ENCODE measurements at regions not wholly inside any gene's neighbourhood (a gene's known extent, or its start where the extent isn't known, plus 50 kb on each side); places are given as distances from the start of the nearest gene placed in this dataset.
A peak's percentile ranks its signal among the peaks of the same experiment; 100 is the strongest.

GRCh38 chr16:5366126-5366525, 268.5 kb upstream of the EEF2KMT start:
- ChIA-PET POLR2A (no interaction called here), CTCF (no interaction called here)

GRCh38 chr16:5364186-5364585, 266.6 kb upstream of the EEF2KMT start:
- Histone ChIP-seq H3K4me1 (ENCODE audit: control insufficient read depth, insufficient read depth, low read length) (no peaks in the 10 kb centered on the region), H3K36me3 (ENCODE audit: control insufficient read depth in 2 of 2, insufficient read depth in 1 of 2, low read length in 2 of 2) (no peaks in the 10 kb centered on the region), H3K9me3 (ENCODE audit: control insufficient read depth, insufficient read depth, low read depth, low read length) (no peaks in the 10 kb centered on the region), H3K27ac (ENCODE audit: extremely low read depth, low read depth, low read length) (no peak overlapping the region), H3K4me3 (ENCODE audit: low read depth, low read length) (no peak overlapping the region)
- ChIA-PET POLR2A (no interaction called here), CTCF (no interaction called here)
- TF ChIP-seq ZBTB48 (tag by site-specific recombination; IDR thresholded peaks at IDR 0.05) (no peak), ZNF513 (tag by site-specific recombination; IDR thresholded peaks at IDR 0.05) (no peak), ZNF830 (tag by site-specific recombination; IDR thresholded peaks at IDR 0.05; ENCODE audit: low read depth) (no peak)

More at GRCh38 chr16:5366126-5366525, 268.5 kb upstream of the EEF2KMT start:
- Histone ChIP-seq H3K9me3 (ENCODE audit: control insufficient read depth, insufficient read depth, low read depth, low read length) (no peaks in the 10 kb centered on the region), H3K27ac (ENCODE audit: extremely low read depth, low read depth, low read length) (no peak overlapping the region), H3K36me3 (ENCODE audit: control insufficient read depth in 2 of 2, insufficient read depth in 1 of 2, low read length in 2 of 2) (no peaks in the 10 kb centered on the region), H3K4me3 (ENCODE audit: low read depth, low read length) (no peak overlapping the region), H3K4me1 (ENCODE audit: control insufficient read depth, insufficient read depth, low read length) (no peaks in the 10 kb centered on the region)
- no peak for TF ChIP-seq BCL11A (tag by site-specific recombination; IDR thresholded peaks at IDR 0.05; ENCODE audit: low read depth)
- no peak for TF ChIP-seq ZNF830 (tag by site-specific recombination; IDR thresholded peaks at IDR 0.05; ENCODE audit: low read depth)
- no peak for TF ChIP-seq ZNF311 (tag by site-specific recombination; IDR thresholded peaks at IDR 0.05; ENCODE audit: borderline replicate concordance)
- TF ChIP-seq ZNF658 (tag by site-specific recombination; IDR thresholded peaks at IDR 0.05): no peak
- TF ChIP-seq SCRT2 (tag by site-specific recombination; IDR thresholded peaks at IDR 0.05): no peak
- TF ChIP-seq ZNF513 (tag by site-specific recombination; IDR thresholded peaks at IDR 0.05): peak; percentile 76

- CTCF ChIA-PET: interaction anchor here (0.7 kb wide), 1 partner anchor 193 kb away, joined by 3 read pairs; no protein-coding TSS in a partner anchor
- no peaks in the 10 kb centered on the region for H3K36me3 ChIP-seq (ENCODE audit: control insufficient read depth in 2 of 2, insufficient read depth in 1 of 2, low read length in 2 of 2)
- POLR2A ChIA-PET: no interaction called here
Measured at GRCh38 chr16:5361322-5361721, 263.7 kb upstream of the EEF2KMT start.

GRCh38 chr16:5354645-5355044, 257.1 kb upstream of the EEF2KMT start:
- Histone ChIP-seq H3K4me1 (ENCODE audit: control insufficient read depth, insufficient read depth, low read length) (no peaks in the 10 kb centered on the region), H3K27ac (ENCODE audit: extremely low read depth, low read depth, low read length) (no peak overlapping the region), H3K9me3 (ENCODE audit: control insufficient read depth, insufficient read depth, low read depth, low read length) (no peaks in the 10 kb centered on the region), H3K36me3 (ENCODE audit: control insufficient read depth in 2 of 2, insufficient read depth in 1 of 2, low read length in 2 of 2) (no peaks in the 10 kb centered on the region), H3K4me3 (ENCODE audit: low read depth, low read length) (no peak overlapping the region)
- ChIA-PET CTCF (no interaction called here), POLR2A (no interaction called here)
- TF ChIP-seq ZSCAN23 (tag by site-specific recombination; IDR thresholded peaks at IDR 0.05) (no peak), ZNF501 (tag by site-specific recombination; IDR thresholded peaks at IDR 0.05) (no peak)

More at GRCh38 chr16:5361322-5361721, 263.7 kb upstream of the EEF2KMT start:
- Histone ChIP-seq H3K4me3 (ENCODE audit: low read depth, low read length) (no peak overlapping the region), H3K4me1 (ENCODE audit: control insufficient read depth, insufficient read depth, low read length) (no peaks in the 10 kb centered on the region), H3K27ac (ENCODE audit: extremely low read depth, low read depth, low read length) (no peak overlapping the region), H3K9me3 (ENCODE audit: control insufficient read depth, insufficient read depth, low read depth, low read length) (no peaks in the 10 kb centered on the region)
- TF ChIP-seq ZNF26 (tag by site-specific recombination; IDR thresholded peaks at IDR 0.05): no peak
- no peak for TF ChIP-seq ZNF157 (tag by site-specific recombination; IDR thresholded peaks at IDR 0.05)
- TF ChIP-seq ZBTB20 (tag by site-specific recombination; IDR thresholded peaks at IDR 0.05): no peak
- TF ChIP-seq ZNF132 (tag by site-specific recombination; IDR thresholded peaks at IDR 0.05; ENCODE audit: borderline replicate concordance): no peak
- TF ChIP-seq ZFP37 (tag by site-specific recombination; IDR thresholded peaks at IDR 0.05): no peak
- TF ChIP-seq ZNF830 (tag by site-specific recombination; IDR thresholded peaks at IDR 0.05; ENCODE audit: low read depth): no peak
- no peak for TF ChIP-seq OVOL3 (tag by site-specific recombination; IDR thresholded peaks at IDR 0.05)
- no peak for TF ChIP-seq ZNF624 (tag by site-specific recombination; IDR thresholded peaks at IDR 0.05)
- TF ChIP-seq ZIC2 (tag by site-specific recombination; IDR thresholded peaks at IDR 0.05): no peak

Measured in HEK293 (cell line).